ENCODE measurements at regions not wholly inside any gene's neighbourhood (a gene's known extent, or its start where the extent isn't known, plus 50 kb on each side); places are given as distances from the start of the nearest gene placed in this dataset.
"Not testable (repeated sequence)": the region's sequence is repeated elsewhere in the genome, so short reads cannot be mapped to it uniquely, and the experiment has no call there.

GRCh38 chr9:106751681-106752080 lies 111.3 kb upstream of the ZNF462 start:
- DNase-seq (ENCODE audit: low read depth in 3 of 3): no peak

DNA sequence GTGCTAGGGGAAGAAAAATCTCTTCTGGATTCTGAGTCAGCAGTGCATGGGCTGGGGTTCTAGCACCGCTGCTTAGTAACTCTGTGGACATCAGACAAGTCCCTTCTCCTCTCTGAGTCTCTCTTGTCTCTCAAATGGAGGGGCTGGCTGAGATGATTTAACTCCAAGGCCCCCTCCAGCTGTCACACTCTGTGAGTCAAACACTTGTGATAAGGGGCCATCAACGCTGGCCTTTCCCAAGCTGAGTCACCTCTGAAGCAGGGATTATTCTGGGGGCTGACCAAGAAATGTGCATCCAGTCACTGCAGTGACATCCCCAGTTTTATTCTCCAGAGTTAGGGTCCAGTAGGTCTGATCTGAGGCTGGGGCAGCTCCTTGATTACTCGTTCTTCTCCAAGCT lies 110.4 kb upstream of the ZNF462 start:
- DNase-seq (ENCODE audit: low read depth in 3 of 3): no peak

DNA sequence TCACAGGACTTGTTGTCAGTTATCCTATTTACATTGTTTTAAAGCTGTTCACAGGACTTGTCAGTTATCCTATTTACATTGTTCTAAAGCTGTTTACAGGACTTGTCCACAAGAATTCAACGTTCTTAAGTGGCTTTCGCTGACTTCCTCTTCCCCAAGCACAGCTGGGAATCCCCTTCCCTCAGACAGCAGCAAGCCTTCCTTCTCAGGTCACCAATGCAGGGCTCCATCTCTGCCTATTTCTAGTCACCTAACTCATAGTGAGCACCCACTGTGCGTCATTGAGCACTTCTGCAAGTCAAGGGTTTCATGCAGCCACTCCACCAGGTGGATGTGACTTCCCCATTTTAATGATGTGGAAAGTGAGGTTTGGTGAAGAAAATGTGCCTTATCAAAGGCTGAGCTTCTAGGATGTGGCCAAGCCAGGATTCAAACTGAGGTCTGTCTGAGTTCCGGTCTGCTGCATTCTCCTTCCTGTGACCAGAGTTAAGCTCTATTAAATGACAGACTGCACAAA lies 109.8 kb upstream of the ZNF462 start:
- no peak for DNase-seq (ENCODE audit: low read depth in 3 of 3)

DNA sequence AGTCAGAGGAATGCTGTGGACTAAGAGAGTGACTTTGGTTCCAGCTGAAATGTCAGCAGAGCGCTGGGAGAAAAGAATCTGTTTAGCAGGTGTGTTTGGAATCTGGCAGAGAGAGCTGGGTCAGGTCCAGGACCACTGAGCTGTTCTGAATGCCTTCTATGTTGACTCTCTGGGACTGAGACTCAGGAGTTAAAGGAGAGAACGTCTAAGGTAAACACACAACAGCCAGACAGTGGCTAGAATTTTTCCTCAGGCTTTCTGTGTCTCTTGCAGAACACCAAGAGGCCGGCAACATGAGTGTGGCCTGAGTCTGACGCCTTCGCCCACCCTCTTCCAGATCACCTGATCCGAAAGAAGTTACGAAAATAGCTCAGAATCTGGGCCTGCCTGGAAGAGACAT lies 107.2 kb upstream of the ZNF462 start:
- no peak for DNase-seq (ENCODE audit: low read depth in 3 of 3)

DNA sequence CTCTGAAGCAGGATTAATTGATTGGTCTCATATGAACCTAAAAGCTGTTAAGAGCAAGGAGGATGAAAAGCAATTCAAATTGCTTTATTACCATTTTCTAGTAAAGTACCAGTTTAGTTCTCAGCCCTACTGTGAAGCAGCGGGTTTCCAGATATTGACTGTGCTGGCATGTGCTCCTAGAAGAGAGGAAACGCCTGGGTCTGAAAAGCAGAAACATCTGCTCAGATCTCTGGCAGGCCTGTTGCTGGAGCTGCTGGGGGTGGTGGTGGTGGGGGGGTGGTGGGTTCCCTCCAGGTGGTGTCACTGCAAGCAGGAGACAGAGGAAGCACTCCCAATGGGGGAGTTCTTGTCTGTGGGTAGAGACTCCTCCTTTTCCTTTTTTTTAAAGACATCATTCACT lies 105.5 kb upstream of the ZNF462 start:
- DNase-seq (ENCODE audit: low read depth in 3 of 3): no peak

GRCh38 chr9:106758911-106759310 lies 104.1 kb upstream of the ZNF462 start:
- DNase-seq (ENCODE audit: low read depth in 3 of 3): no peak

GRCh38 chr9:106761493-106761892 lies 101.5 kb upstream of the ZNF462 start:
- DNase-seq (ENCODE audit: low read depth in 3 of 3): no peak

- no peak for DNase-seq (ENCODE audit: low read depth in 3 of 3)
Observed at GRCh38 chr9:106766616-106767015, 96.3 kb upstream of the ZNF462 start.

DNA sequence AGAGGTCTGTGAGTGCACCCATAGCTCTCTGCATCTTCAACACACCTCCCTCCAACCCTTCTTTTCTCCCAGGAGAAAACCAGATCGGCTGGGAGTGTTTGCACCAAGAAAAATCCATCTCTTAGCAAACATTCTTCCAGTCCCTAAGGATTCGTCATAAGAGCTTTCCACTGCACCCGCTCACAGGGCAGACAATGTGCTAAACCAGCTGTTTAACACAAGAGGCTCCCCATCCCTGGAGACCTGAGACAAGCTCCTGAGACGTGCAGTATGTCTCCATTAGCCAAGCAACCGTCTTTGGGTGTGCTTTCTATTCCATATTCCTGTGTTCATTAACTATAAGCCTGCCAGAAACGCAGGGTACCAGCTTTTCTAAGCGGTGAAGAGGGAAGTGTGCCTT lies 93.6 kb upstream of the ZNF462 start:
- no peak for DNase-seq (ENCODE audit: low read depth in 3 of 3)

GRCh38 chr9:106771608-106772007 lies 91.4 kb upstream of the ZNF462 start:
- DNase-seq (ENCODE audit: low read depth in 3 of 3): no peak

GRCh38 chr9:106772523-106773290 lies 90.3 kb upstream of the ZNF462 start:
- no peak for DNase-seq (ENCODE audit: low read depth in 3 of 3)

DNA sequence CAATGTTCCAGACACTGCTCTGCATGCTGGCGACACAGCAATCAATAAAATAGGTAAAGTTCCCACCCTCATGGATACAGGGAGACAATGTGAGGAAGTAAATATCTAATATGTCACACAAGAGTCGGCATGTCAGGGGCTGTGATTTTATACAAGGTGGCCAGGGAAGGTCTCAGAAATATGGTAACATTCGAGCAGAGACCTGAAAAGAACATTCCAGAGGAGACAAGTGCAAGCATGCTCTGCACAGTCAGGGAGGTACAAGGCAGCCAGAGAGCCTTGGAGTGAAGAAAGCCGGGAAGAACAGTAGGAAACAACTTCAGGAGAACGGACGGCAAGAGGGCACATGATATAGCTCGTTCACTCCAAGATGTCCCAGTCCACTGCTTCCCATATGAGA lies 89.2 kb upstream of the ZNF462 start:
- no peak for DNase-seq (ENCODE audit: low read depth in 3 of 3)

GRCh38 chr9:106775960-106776359 lies 87.0 kb upstream of the ZNF462 start:
- no peak for DNase-seq (ENCODE audit: low read depth in 3 of 3)

DNA sequence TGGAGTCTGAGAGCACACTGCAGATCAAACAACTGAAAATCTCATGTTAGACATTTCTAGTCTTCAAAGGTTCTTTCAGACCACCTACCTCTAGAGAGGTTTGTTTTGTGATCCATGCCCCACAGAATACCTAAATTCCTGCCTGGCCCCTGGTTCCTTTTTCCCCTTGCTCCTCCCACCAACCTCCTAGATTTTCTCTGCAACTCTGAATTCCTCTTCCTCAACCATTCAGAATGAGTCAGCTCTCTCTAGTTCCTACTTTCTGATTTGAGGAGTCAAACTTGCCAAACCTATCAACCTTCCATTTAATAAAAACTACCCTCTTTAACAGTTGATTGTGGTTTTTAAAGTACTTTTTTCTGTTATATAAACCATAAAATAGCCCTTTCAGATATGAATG lies 83.2 kb upstream of the ZNF462 start:
- DNase-seq (ENCODE audit: low read depth in 3 of 3): no peak

DNA sequence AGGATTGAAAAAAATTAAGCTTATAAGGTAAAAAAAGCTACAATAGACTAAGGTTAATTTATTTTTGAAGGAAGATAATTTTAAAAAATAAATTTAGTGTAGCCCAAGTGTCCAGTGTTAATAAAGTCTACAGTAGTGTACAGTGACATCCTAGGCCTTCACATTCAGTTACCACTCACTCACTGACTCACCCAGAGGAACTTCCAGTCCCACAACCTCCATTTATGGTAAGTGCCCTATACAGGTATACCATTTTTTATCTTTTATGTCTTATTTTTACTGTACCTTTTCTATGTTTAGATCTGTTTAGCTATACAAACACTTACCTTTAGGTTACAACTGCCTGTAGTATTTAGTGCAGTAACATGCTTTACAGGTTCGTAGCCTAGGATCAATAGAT lies 79.8 kb upstream of the ZNF462 start:
- DNase-seq (ENCODE audit: low read depth in 3 of 3): no peak

GRCh38 chr9:106784076-106784475 lies 78.9 kb upstream of the ZNF462 start:
- DNase-seq (ENCODE audit: low read depth in 3 of 3): no peak

- no peak for DNase-seq (ENCODE audit: low read depth in 3 of 3)
Observed at GRCh38 chr9:106785200-106785599, 77.8 kb upstream of the ZNF462 start.

DNA sequence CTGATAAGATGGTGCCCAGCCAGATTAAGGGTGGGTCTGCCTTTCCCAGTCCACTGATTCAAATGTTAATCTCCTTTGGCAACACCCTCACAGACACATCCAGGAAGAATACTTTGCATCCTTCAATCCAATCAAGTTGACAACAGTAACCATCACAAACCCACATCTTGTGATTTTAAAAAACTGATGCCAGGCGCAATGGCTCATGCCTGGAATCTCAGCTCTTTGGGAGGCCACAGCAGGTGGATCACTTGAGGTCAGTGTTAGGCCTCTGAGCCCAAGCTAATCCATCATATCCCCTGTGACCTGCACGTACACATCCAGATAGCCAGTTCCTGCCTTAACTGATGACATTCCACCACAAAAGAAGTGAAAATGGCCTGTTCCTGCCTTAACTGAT lies 74.9 kb upstream of the ZNF462 start:
- DNase-seq (ENCODE audit: low read depth in 3 of 3): not testable (repeated sequence)

- DNase-seq (ENCODE audit: low read depth in 3 of 3): no peak
Observed at GRCh38 chr9:106795031-106795430, 67.9 kb upstream of the ZNF462 start.

GRCh38 chr9:106796771-106797170 lies 66.2 kb upstream of the ZNF462 start:
- no peak for DNase-seq (ENCODE audit: low read depth in 3 of 3)

- no peak for DNase-seq (ENCODE audit: low read depth in 3 of 3)
Observed at GRCh38 chr9:106797299-106797698, 65.7 kb upstream of the ZNF462 start.

DNA sequence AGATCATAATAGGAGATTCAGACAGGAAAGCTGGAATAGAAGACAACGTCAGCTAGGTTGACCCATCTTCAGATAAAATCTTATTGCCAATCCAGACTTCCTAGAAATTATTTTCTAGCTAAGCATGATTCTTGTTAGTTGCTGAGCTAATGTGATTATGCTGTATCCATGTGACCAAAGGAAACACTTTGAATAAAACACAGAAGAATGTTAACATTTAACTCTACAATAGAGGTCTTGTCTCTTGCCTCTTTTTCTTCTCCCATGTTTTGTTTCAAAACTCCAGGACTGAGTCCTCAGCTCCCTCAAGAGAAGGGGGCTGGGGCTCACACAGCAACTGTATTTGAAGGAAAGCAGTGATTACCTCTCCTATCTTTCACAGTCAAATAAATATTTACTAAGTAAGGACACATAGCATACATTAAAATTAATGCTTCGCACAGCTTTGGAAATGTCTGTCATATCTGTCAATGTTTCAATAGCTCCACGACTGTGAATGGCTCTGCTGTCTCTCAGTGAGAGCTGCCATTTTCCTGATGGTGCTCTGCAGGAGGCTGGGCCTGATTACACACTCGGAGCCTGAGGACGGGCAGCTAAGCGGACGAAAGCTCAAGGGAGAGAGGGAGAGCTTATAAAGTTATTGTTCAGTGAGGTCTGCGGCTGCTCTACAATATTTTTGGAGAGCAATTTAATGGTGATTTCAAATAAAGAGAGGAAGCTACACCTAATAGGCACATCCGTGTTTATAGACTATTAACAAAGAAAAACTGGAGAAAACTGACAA lies 64.8 kb upstream of the ZNF462 start:
- DNase-seq (ENCODE audit: low read depth in 3 of 3): no peak

DNA sequence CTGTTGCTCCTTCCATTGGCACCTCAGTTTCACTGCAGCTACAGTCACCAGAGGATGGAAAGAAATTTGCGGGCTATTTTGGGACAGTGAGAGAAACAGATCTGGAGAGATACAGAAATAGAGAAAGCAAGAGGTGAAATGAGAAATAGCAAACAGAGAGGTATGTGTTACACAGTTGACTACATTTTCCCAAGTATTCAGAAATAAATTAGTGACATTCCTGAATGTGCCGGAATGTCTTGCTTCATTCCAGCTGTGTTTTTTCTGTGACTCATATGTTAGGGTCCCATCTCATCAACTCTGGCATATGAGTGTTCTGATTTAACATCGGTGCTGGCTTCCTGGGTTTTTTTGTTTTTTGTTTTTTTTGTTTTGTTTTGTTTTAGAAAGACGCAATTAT lies 63.8 kb upstream of the ZNF462 start:
- no peak for DNase-seq (ENCODE audit: low read depth in 3 of 3)
